CD14-positive monocyte (primary cell): ENCODE measurements at regions not wholly inside any gene's neighbourhood (a gene's known extent, or its start where the extent isn't known, plus 50 kb on each side); places are given as distances from the start of the nearest gene placed in this dataset.

Source experiments
- DNase-seq, 3 donors: peaks; one replicate each; pipeline ENCODE4 v3.0.0-alpha.2; 2011 to 2022
- H2AFZ ChIP-seq: 2 replicates; pipeline ENCODE4 v1.6.0; 2012; ENCODE audit warnings: mild to moderate bottlenecking, low read depth, low read length, inconsistent platforms; ENCODE audit not compliant: insufficient read depth, poor library complexity, severe bottlenecking
- H3K27ac ChIP-seq, 2 donors: 1 replicate in 1 of 2; 2 replicates in 1 of 2; pipeline ENCODE4 v1.5.1; 2012 to 2013; ENCODE audit warnings: low read length in 2 of 2, control low read depth in 1 of 2, inconsistent platforms in 1 of 2, low read depth in 1 of 2, mild to moderate bottlenecking in 1 of 2
- H3K27me3 ChIP-seq, 2 donors: one replicate each; pipeline versions ENCODE4 v1.6.0 to v1.6.1; 2011 to 2013; ENCODE audit warnings: low read length in 2 of 2; ENCODE audit not compliant: control insufficient read depth in 2 of 2, insufficient read depth in 2 of 2
- H3K36me3 ChIP-seq, 2 donors: replicated peaks in 1 of 2; 1 replicate in 1 of 2; 2 replicates in 1 of 2; pipeline versions ENCODE4 v1.5.1 to v1.6.1; 2012 to 2013; ENCODE audit warnings: low read length in 2 of 2, control low read depth in 1 of 2, inconsistent platforms in 1 of 2, mild to moderate bottlenecking in 1 of 2; ENCODE audit not compliant: insufficient read depth in 2 of 2, control insufficient read depth in 1 of 2
- H3K4me1 ChIP-seq, 2 donors: 1 replicate in 1 of 2; 2 replicates in 1 of 2; pipeline versions ENCODE4 v1.5.1 to v1.6.1; 2012 to 2013; ENCODE audit warnings: low read length in 2 of 2, control low read depth in 1 of 2, inconsistent platforms in 1 of 2, mild to moderate bottlenecking in 1 of 2, moderate library complexity in 1 of 2; ENCODE audit not compliant: insufficient read depth in 2 of 2, control insufficient read depth in 1 of 2
- H3K4me2 ChIP-seq: replicated peaks from 2 replicates; pipeline ENCODE3; 2012; ENCODE audit warnings: low read length, moderate library complexity, mild to moderate bottlenecking; ENCODE audit not compliant: poor library complexity, severe bottlenecking; ENCODE audit errors: extremely low read depth
- H3K4me3 ChIP-seq, 3 experiments: fragments of 200-600 bp in 1 of 3; sonication (generic) in 1 of 3; replicated peaks in 1 of 3; 1 replicate in 2 of 3; 2 replicates in 1 of 3; pipeline ENCODE4 v1.5.1; 2011 to 2013; ENCODE audit warnings: low read length in 3 of 3, mild to moderate bottlenecking in 3 of 3, control low read depth in 2 of 3, low read depth in 2 of 3, inconsistent platforms in 1 of 3, moderate library complexity in 1 of 3
- H3K79me2 ChIP-seq: 2 replicates; pipeline ENCODE4 v1.6.0; 2012; ENCODE audit warnings: mild to moderate bottlenecking, control low read depth, inconsistent platforms, low read length, moderate library complexity; ENCODE audit not compliant: insufficient read depth
- H3K9ac ChIP-seq: 2 replicates; pipeline ENCODE4 v1.6.0; 2017; ENCODE audit warnings: low read length, mild to moderate bottlenecking; ENCODE audit not compliant: insufficient read depth, poor library complexity, severe bottlenecking
- H3K9me3 ChIP-seq, 2 donors: replicated peaks in 1 of 2; 1 replicate in 1 of 2; 2 replicates in 1 of 2; pipeline versions ENCODE4 v1.5.1 to v1.6.1; 2012 to 2013; ENCODE audit warnings: low read length in 2 of 2, control low read depth in 1 of 2; ENCODE audit not compliant: control insufficient read depth in 1 of 2, insufficient read depth in 1 of 2
- H4K20me1 ChIP-seq: 2 replicates; pipeline ENCODE4 v1.6.0; 2012; ENCODE audit warnings: mild to moderate bottlenecking, low read length, control low read depth, moderate library complexity; ENCODE audit not compliant: insufficient read depth
- H3K27ac Mint-ChIP-seq, 7 donors: one replicate each; pipeline ENCODE4 v1.8.0; 2020; ENCODE audit warnings: mild to moderate bottlenecking in 7 of 7, mixed read lengths in 7 of 7, moderate library complexity in 6 of 7, inconsistent platforms in 2 of 7
- H3K27me3 Mint-ChIP-seq, 3 donors: one replicate each; pipeline ENCODE4 v1.8.0; 2021 to 2022; ENCODE audit warnings: low read depth in 3 of 3, mild to moderate bottlenecking in 3 of 3, mixed read lengths in 3 of 3, moderate library complexity in 3 of 3, inconsistent platforms in 1 of 3
- H3K36me3 Mint-ChIP-seq, 2 donors: one replicate each; pipeline ENCODE4 v1.8.0; 2020; ENCODE audit warnings: mixed read lengths in 2 of 2, inconsistent platforms in 1 of 2, mild to moderate bottlenecking in 1 of 2
- H3K4me1 Mint-ChIP-seq: one replicate; pipeline ENCODE4 v1.8.0; 2020; ENCODE audit warnings: mild to moderate bottlenecking, mixed read lengths
- H3K4me3 Mint-ChIP-seq, 2 donors: one replicate each; pipeline ENCODE4 v1.8.0; 2020; ENCODE audit warnings: mild to moderate bottlenecking in 2 of 2, mixed read lengths in 2 of 2, moderate library complexity in 1 of 2
- H3K9me3 Mint-ChIP-seq, 7 donors: one replicate each; pipeline ENCODE4 v1.8.0; 2020 to 2022; ENCODE audit warnings: mixed read lengths in 7 of 7, mild to moderate bottlenecking in 6 of 7, moderate library complexity in 6 of 7, inconsistent platforms in 2 of 7
- CTCF ChIP-seq: fragments of 200-600 bp; IDR thresholded peaks from one replicate; pipeline ENCODE4 v1.8.0; 2022; ENCODE audit warnings: antibody characterized with exemption, mild to moderate bottlenecking
- whole genome bisulfite sequencing: methylation state at CpG from one replicate; pipeline ENCODE4 v1.1.5; 2013; ENCODE audit warnings: missing lambda C conversion rate; ENCODE audit not compliant: insufficient coverage; 5-methylcytosine and 5-hydroxymethylcytosine counted together
- intact Hi-C, 2 donors: fragments of 100-400 bp; cut with micrococcal nuclease; formaldehyde crosslinking; loops; one replicate each; pipeline versions ENCODE4 v1.15.0 to v1.15.1; 2023

- Mint-ChIP-seq H3K9me3 (peaks cover 0 to 3% (median 2%) of the 10 kb centered on the region in 7 donors), H3K27me3 (peaks cover 6 to 10% (median 7%) of the 10 kb centered on the region in 3 donors), H3K4me1 (no peaks in the 10 kb centered on the region), H3K36me3 (no peaks in the 10 kb centered on the region), H3K4me3 (no peak overlapping the region), H3K27ac (no peak overlapping the region)
- Histone ChIP-seq H3K36me3 (no peaks in the 10 kb centered on the region), H3K4me3 (no peak overlapping the region), H3K27me3 (no peaks in the 10 kb centered on the region), H3K9me3 (no peaks in the 10 kb centered on the region), H2AFZ (no peak overlapping the region), H3K4me1 (no peaks in the 10 kb centered on the region), H4K20me1 (no peaks in the 10 kb centered on the region), H3K4me2 (no peak overlapping the region), H3K79me2 (no peaks in the 10 kb centered on the region), H3K27ac (no peak overlapping the region), H3K9ac (no peak overlapping the region)
- DNase-seq: no peak
- TF ChIP-seq CTCF: no peak
- intact Hi-C loops: no loop called here
- WGBS: no CpG with 5 or more reads among the region's 5 CpGs
Measured at GRCh38 chr18:2423761-2424160, 147.5 kb downstream of the METTL4 start.

GRCh38 chr18:2424420-2424819 lies 146.9 kb downstream of the METTL4 start:
- Histone ChIP-seq H3K4me1 (no peaks in the 10 kb centered on the region), H4K20me1 (no peaks in the 10 kb centered on the region), H3K9ac (no peak overlapping the region), H3K9me3 (no peaks in the 10 kb centered on the region), H3K36me3 (no peaks in the 10 kb centered on the region), H3K4me3 (no peak overlapping the region), H2AFZ (no peak overlapping the region), H3K4me2 (no peak overlapping the region), H3K79me2 (no peaks in the 10 kb centered on the region), H3K27me3 (no peaks in the 10 kb centered on the region), H3K27ac (no peak overlapping the region)
- no peak for DNase-seq
- H3K36me3 Mint-ChIP-seq: no peaks in the 10 kb centered on the region
- TF ChIP-seq CTCF: no peak
- no peak overlapping the region for H3K4me3 Mint-ChIP-seq
- no peaks in the 10 kb centered on the region for H3K4me1 Mint-ChIP-seq
- 86% methylated on average over 1 of the region's 3 CpGs for WGBS
- H3K27ac Mint-ChIP-seq: no peak overlapping the region
- intact Hi-C loops: no loop called here
- H3K9me3 Mint-ChIP-seq: peaks cover 2 to 5% (median 4%) of the 10 kb centered on the region in 7 donors
- H3K27me3 Mint-ChIP-seq: peaks cover 6 to 10% (median 7%) of the 10 kb centered on the region in 3 donors
